ENCODE measurements at regions not wholly inside any gene's neighbourhood (a gene's known extent, or its start where the extent isn't known, plus 50 kb on each side); places are given as distances from the start of the nearest gene placed in this dataset.
A peak's percentile ranks its signal among the peaks of the same experiment; 100 is the strongest.
"Not testable (repeated sequence)": the region's sequence is repeated elsewhere in the genome, so short reads cannot be mapped to it uniquely, and the experiment has no call there.

DNA sequence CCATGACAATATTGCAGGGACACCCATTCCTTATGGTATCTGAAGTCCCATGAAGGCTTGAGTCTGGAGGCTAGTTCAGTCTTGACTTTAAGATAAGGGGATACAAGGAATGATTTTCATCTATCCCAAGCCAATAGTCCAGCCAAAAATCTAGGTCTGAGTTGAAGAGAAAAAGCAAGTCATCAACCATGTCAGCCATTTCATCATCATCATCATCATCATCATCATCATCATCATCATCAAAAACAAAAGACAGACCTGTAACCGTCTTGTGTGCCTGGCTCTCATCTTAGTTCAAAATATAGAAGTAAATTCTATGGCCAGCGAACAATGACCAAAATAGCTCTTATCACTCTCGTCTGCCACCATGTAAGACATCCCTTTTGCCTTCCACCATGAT lies 59.5 kb upstream of the FAM90A26 start:
- DNase-seq (ENCODE audit: low read depth) = not testable (repeated sequence)

DNA sequence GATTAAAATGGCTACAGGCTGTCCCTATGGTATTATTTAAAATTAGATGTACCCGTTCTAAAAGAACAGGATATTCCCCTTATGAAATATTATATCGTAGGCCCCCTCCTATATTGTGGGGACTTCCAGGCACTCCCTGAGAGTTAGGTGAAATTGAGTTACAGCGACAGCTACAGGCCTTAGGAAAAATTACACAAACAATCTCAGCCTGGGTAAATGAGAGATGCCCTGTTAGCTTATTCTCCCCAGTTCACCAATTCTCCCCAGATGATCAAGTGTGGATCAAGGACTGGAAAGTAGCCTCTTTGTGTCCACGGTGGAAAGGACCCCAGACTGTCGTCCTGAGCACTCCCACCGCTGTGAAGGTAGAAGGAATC lies 67.1 kb upstream of the FAM90A26 start:
- DNase-seq (ENCODE audit: low read depth) = not testable (repeated sequence)

DNA sequence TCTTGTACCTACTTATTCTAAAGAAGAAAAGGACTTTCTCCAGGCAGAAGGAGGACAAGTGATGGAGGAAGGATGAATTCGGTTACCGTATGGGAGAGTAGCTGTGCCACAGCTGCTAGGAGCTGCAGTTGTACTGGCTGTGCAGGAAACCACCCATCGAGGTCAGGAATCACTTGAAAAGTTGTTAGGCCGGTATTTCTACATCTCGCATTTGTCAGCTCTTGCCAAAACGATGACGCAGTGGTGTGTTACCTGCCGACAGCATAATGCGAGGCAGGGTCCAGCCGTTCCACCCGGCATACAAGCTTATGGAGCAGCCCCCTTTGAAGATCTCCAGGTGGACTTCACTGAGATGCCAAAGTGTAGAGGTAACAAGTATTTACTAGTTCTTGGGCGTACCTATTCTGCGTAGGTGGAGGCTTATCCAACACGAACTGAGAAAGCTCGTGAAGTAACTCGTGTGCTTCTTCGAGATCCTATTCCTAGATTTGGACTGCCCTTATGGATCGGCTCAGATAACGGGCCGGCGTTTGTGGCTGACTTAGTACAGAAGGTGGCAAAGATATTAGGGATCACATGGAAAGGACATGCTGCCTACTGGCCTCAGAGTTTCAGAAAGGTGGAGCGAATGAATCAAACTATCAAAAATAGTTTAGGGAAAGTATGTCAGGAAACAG lies 67.6 kb upstream of the FAM90A26 start:
- DNase-seq (ENCODE audit: low read depth) = not testable (repeated sequence)

DNA sequence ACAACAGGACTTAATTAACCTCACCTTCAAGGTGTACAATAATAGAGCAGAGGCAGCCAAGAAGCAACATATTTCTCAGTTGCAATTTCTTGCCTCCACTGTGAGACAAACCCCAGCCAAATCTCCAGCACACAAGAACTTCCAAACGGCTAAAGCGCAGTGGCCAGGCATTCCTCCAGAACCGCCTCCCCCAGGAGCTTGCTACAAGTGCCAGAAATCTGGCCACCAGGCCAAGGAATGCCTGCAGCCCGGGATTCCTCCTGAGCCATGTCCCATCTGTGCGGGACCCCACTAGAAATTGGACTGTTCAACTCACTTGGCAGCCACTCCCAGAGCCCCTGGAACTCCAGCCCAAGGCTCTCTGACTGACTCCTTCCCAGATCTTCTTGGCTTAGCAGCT lies 73.9 kb upstream of the FAM90A26 start:
- not testable (repeated sequence) for DNase-seq (ENCODE audit: low read depth)

DNA sequence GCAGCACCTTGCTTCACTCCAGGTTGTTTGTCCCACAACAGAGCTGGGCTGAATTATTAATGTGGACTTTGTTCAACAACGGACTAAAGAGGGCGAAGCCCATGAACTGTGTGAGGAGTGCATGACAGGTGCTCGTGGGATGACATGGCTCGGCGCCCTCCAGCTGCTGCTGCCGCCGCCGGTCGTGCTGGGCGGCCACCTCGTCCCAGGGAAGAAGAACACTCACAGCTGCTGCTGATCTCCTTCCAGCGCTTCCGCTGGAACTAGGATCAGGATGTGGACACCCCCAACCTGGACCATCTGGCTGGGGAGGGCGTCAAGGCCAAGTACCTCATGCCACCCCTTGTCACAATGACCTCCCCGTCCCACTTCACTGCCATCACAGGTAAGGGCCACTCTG lies 91.4 kb upstream of the FAM90A26 start:
- DNase-seq (ENCODE audit: low read depth) = not testable (repeated sequence)

DNA sequence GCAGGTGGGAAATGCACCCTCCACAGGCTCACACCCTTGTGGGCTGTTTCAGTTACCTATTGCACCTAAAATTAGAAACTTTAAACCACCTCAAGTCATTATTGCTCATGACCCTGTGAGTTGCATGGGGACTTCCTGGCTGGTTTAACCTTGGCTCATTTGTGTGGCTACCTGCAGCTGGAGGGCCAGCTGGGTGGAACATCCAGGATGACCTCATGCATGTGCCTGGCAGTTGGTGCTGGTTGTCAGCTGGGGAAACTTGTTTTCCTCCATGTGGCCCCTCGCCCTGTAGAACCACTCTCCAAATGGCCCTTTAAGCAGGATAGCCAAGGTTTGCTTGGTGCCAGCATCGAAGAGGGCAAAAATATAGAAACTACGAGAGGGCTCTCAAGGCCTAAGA lies 93.2 kb upstream of the FAM90A26 start:
- DNase-seq (ENCODE audit: low read depth) = not testable (repeated sequence)

DNA sequence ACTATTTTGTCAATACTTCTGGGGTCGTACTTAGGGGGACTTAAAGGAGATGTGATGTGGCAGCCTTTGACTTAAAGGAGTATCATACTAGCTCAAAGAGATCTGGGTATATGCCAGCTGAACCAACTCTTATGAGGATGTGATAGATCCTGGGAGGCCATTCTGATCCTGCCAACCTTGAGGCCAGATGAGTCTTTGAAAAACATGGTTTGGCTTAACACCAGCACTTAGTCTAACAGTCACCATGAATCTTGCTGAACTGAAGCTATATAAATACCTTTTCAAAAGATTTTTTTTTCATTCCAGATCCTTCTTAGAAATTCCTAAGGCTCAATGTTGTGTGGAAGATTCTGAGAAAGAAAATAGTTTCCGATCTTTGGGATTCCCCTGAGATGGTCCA lies 93.7 kb upstream of the FAM90A26 start:
- not testable (repeated sequence) for DNase-seq (ENCODE audit: low read depth)

DNA sequence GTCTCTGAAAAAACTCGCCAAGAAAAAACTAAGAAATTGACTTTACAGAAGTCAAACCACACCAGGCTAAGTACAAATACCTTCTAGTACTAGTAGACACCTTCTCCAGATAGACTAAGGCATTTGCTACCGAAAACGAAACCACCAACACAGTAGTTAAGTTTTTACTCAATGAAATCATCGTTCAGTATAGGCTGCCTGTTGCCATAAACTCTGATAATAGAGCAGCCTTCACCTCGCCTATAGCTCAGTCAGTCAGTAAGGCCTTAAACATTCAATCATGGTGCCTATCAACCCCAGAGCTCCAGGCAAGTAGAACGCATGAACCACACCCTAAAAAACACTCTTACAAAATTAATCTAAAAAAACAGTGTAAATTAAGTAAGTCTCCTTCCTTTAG lies 96.8 kb upstream of the FAM90A26 start:
- not testable (repeated sequence) for DNase-seq (ENCODE audit: low read depth)

DNA sequence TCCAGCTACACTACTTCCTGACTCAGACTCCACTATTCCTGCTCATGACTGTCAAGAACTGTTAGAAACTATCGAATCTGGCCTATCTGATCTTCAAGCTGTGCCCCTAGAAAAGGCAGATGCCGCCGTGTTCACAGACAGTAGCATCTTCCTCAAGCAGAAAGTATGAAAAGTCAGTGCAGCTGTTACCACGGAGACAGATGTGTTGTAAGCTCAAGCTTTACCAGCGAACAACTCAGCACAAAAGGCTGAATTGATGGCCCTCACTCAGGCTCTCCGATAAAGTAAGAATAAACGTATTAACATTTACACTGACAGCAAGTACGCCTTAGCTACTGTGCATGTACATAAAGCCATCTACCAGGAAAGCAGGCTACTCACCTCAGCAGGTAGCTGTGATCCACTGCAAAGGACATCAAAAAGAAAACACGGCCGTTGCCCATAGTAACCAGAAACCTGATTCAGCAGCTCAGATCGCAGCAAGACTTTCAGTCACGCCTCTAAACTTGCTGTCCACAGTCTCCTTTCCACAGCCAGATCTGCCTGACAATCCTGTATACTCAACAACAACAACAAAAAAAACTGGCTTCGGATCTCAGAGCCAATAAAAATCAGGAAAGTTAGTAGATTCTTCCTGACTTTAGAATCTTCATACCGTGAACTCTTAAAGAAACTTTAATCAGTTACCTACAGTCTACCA lies 97.5 kb upstream of the FAM90A26 start:
- not testable (repeated sequence) for DNase-seq (ENCODE audit: low read depth)

DNA sequence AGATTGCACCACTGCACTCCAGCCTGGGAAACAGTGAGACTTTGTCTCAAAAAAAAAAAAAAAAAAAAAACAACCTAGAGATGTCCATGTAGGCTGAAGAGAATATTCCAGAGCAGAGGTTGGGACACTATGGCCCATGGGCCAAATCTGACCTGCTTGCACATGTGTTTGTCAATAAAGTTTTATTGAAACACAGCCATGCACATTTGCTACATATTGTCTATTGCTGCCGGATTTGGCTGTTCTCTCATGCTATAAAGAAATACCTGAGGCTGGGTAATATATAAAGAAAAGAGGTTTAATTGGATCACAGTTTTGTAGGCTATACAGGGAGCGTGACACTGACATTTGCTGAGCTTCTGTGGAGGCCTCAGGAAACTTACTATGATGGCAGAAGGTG lies 102.3 kb upstream of the FAM90A26 start:
- DNase-seq (ENCODE audit: low read depth) = not testable (repeated sequence)

DNA sequence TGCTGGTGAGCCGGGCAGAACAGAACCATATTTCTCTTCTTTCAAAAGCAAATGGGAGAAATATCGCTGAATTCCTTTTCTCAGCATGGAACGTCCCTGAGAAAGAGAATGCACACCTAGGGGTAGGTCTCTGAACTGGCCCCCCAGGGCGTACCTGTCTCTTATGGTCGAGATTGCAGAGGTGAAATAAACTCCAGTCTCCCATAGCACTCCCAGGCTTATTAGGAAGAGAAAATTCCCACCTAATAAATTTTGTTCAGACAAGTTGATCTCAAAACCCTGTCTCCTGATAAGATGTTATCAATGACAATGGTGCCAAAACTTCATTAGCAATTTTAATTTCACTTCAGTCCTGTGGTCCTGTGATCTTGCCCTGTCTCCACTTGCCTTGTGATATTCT lies 106.6 kb upstream of the FAM90A26 start:
- not testable (repeated sequence) for DNase-seq (ENCODE audit: low read depth)

DNA sequence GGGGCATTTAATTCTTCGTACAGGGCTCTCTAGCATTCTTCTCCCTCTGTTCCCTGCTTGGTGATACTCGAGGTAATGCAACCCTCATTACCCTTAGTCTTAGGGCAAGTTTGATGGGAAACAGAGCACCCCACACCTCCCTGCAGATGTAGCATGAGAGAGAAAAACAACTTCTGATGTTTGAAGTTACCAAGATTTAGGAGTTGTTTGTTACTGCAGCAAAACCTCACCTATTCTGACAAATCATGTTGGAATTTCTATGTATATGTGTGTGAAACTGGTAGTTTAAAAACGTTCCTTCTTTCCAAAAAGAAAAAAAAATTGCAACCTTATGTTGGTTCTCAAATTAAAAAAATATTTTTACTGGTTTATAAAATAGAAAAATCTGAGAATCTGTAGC lies 145.3 kb upstream of the FAM90A26 start:
- not testable (repeated sequence) for DNase-seq (ENCODE audit: low read depth)

DNA sequence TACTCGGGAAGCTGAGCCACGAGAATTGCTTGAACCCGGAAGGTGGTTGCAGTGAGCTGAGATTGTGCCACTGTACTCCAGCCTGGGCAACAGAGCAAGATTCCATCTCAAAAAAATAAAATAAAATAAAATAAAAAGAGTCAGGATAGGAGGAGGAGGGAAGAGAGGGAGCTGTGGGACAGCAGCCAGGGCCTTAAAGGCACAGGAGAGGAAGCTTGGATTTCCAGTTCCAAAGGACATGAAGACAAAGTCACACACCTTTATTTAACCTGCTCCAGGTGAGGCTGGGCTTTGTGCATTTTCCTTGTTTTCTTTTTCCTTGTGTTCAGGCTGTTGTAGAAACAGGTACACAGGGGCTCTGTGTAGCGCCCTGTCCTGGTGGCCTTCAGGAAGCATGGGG lies 138.2 kb upstream of the HMX1 start:
- not testable (repeated sequence) for DNase-seq (ENCODE audit: low read depth)

DNA sequence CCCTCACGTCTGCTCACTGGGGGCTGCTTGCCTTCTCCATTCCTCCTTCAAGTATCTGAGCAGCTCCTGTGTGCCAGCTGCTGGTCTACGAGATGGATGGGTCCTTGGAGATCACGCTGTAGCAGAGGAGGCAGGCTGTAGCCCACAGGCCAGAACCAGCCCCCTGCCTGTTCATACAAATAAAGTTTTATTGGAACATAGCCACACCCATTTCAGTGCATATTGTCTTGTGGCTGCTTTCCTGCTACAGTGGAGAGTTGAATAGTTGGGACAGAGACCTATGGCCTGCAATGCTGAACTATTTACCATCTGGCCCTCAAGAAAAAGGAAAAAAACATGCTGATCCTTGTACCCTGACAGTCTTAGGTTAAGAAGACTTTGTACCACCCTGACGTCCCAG lies 136.8 kb upstream of the HMX1 start:
- not testable (repeated sequence) for DNase-seq (ENCODE audit: low read depth)

DNA sequence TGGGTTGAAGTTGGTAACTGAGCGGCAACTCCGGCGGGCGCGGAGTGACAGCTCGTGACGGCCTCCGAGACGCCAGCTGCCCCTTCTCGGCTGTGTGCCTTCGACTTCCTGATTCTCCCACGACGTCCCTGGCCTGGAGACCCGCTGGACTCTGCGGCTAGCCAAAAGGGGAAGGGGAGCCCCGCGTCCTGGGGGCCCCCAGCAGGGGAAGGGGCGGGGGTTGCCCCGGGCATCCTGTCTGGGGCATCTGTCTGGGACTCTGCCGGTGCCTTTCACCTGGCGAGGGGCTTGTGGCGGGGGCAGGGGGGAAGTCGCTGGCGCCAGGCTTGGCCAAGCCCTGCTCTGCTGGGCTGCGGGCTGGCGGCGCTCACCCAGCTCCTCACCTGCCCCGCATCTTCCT lies 129.5 kb upstream of the HMX1 start:
- DNase-seq (ENCODE audit: low read depth) = not testable (repeated sequence)

DNA sequence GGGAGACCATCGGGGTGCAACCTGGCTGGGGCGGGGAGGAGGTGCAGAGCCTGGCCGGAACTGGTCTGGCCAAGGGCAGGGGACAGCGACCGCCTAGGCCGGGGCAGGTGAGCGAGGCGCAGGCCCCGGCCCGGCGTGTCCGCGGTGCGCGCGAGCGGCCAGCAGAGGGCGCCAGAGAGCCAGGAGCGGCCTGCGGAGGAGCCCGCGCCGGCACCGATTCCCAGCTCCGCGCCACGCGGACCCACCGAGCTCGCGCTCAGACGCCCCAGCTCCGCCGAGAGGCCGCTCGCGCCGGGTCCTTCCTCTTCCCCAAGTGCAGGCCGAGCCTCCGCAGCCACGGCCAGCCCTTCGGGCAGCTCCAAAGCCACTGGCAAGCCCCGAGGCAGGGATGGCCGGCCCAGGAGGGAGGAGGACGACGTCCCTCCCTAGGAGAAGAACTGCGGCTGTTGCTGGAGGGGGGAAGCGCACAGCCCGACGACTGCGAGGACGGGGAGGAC lies 128.9 kb upstream of the HMX1 start:
- DNase-seq (ENCODE audit: low read depth) = peak; percentile 19

DNA sequence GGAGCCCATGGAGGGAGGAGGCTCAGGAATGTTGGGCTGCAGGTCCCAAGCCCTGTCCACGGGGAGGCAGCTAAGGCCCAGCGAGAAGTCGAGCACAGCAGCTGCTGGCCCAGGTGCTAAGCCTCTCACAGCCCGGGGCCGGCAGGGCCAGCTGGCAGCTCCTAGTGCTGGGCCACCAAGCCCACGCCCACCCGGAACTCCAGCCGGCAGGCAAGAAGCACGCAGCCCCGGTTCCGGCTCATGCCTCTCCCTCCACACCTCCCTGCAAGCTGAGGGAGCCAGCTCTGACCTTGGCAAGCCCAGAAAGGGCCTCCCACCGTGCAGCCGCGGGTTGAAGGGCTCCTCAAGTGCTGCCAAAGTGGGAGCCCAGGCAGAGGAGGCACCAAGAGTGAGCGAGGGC lies 121.3 kb upstream of the HMX1 start:
- DNase-seq (ENCODE audit: low read depth) = not testable (repeated sequence)

DNA sequence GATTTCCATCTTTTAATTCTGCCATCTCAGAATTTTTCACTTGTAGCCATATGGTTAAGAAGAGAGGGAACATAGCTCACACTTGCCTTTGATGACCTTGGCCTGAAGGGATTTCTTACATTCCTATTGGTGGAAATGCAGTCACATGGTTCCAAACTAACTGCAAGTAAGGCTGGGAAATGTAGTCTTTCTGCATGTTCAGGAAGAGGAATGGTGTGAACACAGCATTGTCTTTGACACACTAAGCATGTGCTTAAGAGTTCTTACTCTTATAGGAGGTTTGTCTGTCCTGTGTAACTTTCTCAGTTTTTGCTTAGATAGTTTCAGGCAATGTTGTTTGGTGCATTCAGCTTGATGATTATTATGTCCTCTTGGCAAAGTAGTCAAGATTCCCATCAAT lies 119.8 kb upstream of the HMX1 start:
- DNase-seq (ENCODE audit: low read depth) = not testable (repeated sequence)

DNA sequence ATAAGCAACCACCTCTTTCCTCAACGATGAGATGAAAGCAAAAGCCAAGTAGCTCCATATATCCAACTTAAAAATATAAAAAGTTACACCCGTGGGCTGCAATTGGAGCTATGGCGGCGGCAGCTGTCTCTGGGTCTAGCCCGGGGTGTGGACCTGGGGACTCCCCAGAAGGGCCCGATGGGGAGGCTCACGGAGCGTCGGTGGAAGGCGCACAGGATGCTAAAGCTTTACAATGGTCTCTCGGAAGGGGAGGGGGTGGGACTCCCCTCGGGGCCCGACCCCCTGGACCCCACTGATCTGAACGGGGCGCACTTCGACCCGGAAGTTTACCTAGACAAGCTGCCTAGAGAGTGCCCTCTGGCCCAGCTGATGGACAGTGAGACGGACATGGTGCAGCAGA lies 118.7 kb upstream of the HMX1 start:
- DNase-seq (ENCODE audit: low read depth) = not testable (repeated sequence)

DNA sequence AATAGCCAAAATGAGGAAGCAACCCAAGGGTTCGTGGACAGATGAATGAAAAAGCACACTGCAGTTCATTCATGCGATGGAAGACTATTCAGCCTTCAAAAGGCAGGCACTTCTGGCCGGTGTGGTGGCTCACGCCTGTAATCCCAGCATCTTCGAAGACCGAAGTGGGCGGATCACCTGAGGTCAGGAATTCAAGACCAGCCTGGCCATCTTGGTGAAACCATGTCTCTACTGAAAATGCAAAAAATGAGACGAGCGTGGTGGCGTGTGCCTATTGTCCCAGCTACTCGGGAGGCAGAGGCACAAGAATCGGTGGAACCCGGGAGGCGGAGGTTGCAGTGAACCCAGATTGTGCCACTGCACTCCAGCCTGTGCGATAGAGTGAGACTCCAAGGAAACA lies 114.1 kb upstream of the HMX1 start:
- DNase-seq (ENCODE audit: low read depth) = not testable (repeated sequence)

DNA sequence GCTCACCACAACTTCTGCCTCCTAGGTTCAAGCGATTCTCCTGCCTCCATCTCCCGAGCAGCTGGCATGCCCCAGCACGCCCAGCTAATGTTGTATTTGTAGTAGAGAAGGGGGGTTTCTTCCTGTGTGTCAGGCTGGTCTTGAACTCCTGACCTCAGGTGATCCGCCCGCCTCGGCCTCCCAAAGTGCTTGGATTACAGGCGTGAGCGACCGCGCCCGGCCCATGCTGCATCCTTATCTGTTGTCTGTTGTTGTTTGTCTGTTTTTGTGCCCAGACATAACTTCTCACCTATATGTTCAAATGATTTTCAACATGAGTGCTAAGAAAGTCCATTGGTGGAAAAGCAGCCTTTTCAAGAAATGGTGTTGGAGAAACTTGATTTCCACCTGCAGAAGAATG lies 113.0 kb upstream of the HMX1 start:
- DNase-seq (ENCODE audit: low read depth) = not testable (repeated sequence)

DNA sequence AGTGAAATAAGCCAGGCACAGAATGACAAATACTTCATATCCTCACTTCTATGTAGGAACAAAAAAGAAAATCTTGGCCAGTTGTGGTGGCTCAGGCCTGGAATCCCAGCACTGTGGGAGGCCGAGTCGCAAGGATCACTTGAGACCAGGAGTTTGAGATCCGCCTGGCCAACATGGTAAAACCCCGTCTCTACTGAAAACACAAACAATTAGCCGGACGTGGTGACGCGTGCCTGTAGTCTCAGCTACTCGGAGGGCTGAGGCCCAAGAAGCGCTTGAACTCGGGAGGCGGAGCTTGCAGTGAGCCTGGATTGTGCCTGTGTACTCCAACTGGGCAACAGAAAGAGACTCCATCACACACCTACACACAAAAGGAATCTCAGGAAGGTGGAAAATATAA lies 112.3 kb upstream of the HMX1 start:
- not testable (repeated sequence) for DNase-seq (ENCODE audit: low read depth)

DNA sequence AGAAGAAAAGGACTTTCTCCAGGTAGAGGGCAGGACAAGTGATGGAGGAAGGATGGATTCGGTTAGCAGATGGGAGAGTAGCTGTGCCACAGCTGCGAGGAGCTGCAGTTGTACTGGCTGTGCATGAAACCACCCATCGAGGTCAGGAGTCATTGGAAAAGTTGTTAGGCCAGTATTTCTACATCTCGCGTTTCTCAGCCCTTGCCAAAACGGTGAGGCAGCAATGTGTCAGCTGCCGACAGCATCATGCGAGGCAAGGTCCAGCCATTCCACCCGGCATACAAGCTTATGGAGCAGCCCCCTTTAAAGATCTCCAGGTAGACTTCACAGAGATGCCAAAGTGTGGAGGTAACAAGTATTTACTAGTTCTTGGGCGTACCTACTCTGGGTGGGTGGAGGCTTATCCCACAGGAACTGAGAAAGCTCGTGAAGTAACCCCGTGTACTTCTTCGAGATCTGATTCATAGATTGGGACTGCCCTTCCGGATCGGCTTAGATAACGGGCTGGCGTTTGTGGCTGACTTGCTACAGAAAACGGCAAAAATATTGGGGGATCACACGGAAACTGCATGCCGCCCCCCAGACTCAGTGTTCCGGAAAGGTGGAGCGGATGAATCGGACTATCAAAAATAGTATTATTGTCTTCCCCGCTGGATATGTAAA lies 105.0 kb upstream of the HMX1 start:
- not testable (repeated sequence) for DNase-seq (ENCODE audit: low read depth)
